Gastrocnemius medialis (tissue), 4 donors: ENCODE measurements at regions not wholly inside any gene's neighbourhood (a gene's known extent, or its start where the extent isn't known, plus 50 kb on each side); places are given as distances from the start of the nearest gene placed in this dataset.
"Not testable (repeated sequence)": the region's sequence is repeated elsewhere in the genome, so short reads cannot be mapped to it uniquely, and the experiment has no call there.

Source experiments
- CTCF ChIP-seq, 5 experiments: fragments of 450-650 bp in 3 of 5; fragments of 200-600 bp in 2 of 5; sonication (generic) in 2 of 5; IDR thresholded peaks in 4 of 5; conservative IDR thresholded peaks in 1 of 5; 1 replicate in 4 of 5; 2 replicates in 1 of 5; pipeline ENCODE4 v1.5.1; 2016 to 2019; ENCODE audit warnings: antibody characterized with exemption in 5 of 5, mild to moderate bottlenecking in 3 of 5, moderate library complexity in 3 of 5
- POLR2A ChIP-seq, 2 donors: fragments of 450-650 bp; IDR thresholded peaks; one replicate each; pipeline ENCODE4 v1.6.1; 2017; ENCODE audit warnings: antibody characterized with exemption in 2 of 2, mild to moderate bottlenecking in 2 of 2, moderate library complexity in 2 of 2

- not testable (repeated sequence) for TF ChIP-seq CTCF (IDR thresholded peaks at IDR 0.05 in 4 of 5, conservative IDR thresholded peaks at IDR 0.05 in 1 of 5); POLR2A (IDR thresholded peaks at IDR 0.05)
Measured at GRCh38 chrX:131875827-131876226, 147.3 kb upstream of the STK26 start.
